ENCODE measurements at regions not wholly inside any gene's neighbourhood (a gene's known extent, or its start where the extent isn't known, plus 50 kb on each side); places are given as distances from the start of the nearest gene placed in this dataset.

- H3K79me1 ChIP-seq (ENCODE audit: low read depth in 1 of 2, low read length in 2 of 2) = no peaks in the 10 kb centered on the region
- H3K4ac ChIP-seq (ENCODE audit: low read depth, low read length) = no peak overlapping the region
- WGBS, 2 experiments (ENCODE audit: extremely low coverage in 2 of 2, insufficient read length in 1 of 2) = no CpG with 5 or more reads among the region's 1 CpG
- H2BK15ac ChIP-seq (ENCODE audit: low read depth, low read length) = no peak overlapping the region
- H3K18ac ChIP-seq (ENCODE audit: low read depth, low read length) = no peak overlapping the region
- no peaks in the 10 kb centered on the region for H3K9me3 ChIP-seq (ENCODE audit: control insufficient read depth, insufficient read depth, low read length)
- BruUV-seq (replicated peaks) = no TSS peak
- H3K9ac ChIP-seq (ENCODE audit: low read depth, low read length) = no peak overlapping the region
- dilution Hi-C loops (cut with HindIII; ENCODE audit: low sequenced_read_pairs, unreplicated experiment) = no loop called here
- in situ Hi-C loops (cut with MboI; ENCODE audit: low sequenced_read_pairs) = no loop called here
- CTCF ChIA-PET = interaction anchor here (0.6 kb wide), 3 partner anchors 47 to 133 kb away, joined by 3 to 4 read pairs (median 3); no protein-coding TSS in a partner anchor
- ATAC-seq (ENCODE audit: low read depth) (no peak; the same call in 1 of the 2 replicates), DNase-seq (peak; percentile 23)
- H2AFZ ChIP-seq (replicated peaks; ENCODE audit: low read length, poor library complexity) = no peak overlapping the region
- no peak overlapping the region for H2BK20ac ChIP-seq (ENCODE audit: low read depth, low read length)
- no peak overlapping the region for H2AK9ac ChIP-seq (replicated peaks; ENCODE audit: low read depth, low read length, poor library complexity)
- H3K4me1 ChIP-seq (ENCODE audit: control insufficient read depth, insufficient read depth, low read length) = no peaks in the 10 kb centered on the region
- no peaks in the 10 kb centered on the region for H3K36me3 ChIP-seq (ENCODE audit: control insufficient read depth, insufficient read depth, low read length)
- H2AK5ac ChIP-seq (ENCODE audit: low read depth, low read length) = no peak overlapping the region
- no peak overlapping the region for H4K5ac ChIP-seq (ENCODE audit: low read depth, low read length)
- H4K20me1 ChIP-seq (ENCODE audit: insufficient read depth, low read length) = no peaks in the 10 kb centered on the region
- TF ChIP-seq, protein P1, sequence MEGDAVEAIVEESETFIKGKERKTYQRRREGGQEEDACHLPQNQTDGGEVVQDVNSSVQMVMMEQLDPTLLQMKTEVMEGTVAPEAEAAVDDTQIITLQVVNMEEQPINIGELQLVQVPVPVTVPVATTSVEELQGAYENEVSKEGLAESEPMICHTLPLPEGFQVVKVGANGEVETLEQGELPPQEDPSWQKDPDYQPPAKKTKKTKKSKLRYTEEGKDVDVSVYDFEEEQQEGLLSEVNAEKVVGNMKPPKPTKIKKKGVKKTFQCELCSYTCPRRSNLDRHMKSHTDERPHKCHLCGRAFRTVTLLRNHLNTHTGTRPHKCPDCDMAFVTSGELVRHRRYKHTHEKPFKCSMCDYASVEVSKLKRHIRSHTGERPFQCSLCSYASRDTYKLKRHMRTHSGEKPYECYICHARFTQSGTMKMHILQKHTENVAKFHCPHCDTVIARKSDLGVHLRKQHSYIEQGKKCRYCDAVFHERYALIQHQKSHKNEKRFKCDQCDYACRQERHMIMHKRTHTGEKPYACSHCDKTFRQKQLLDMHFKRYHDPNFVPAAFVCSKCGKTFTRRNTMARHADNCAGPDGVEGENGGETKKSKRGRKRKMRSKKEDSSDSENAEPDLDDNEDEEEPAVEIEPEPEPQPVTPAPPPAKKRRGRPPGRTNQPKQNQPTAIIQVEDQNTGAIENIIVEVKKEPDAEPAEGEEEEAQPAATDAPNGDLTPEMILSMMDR (conservative IDR thresholded peaks at IDR 0.05; ENCODE audit: low read depth, low read length) = no peak
- TF ChIP-seq NFE2L2 (IDR thresholded peaks at IDR 0.05; ENCODE audit: low read depth, low read length) (no peak), RAD21 (IDR thresholded peaks at IDR 0.05; ENCODE audit: low read length) (no peak), RCOR1 (IDR thresholded peaks at IDR 0.05; ENCODE audit: insufficient replicate concordance, low read length) (no peak), CEBPB (IDR thresholded peaks at IDR 0.05; ENCODE audit: low read depth, low read length) (no peak), RFX5 (IDR thresholded peaks at IDR 0.05; ENCODE audit: low read depth, low read length) (no peak), SMC3 (IDR thresholded peaks at IDR 0.05; ENCODE audit: low read depth, low read length) (no peak), USF2 (IDR thresholded peaks at IDR 0.05; ENCODE audit: low read depth, low read length) (no peak), FOS (IDR thresholded peaks at IDR 0.05; ENCODE audit: low read depth, low read length) (no peak), MAFK (IDR thresholded peaks at IDR 0.05; ENCODE audit: low read depth, low read length) (no peak), POLR2A (IDR thresholded peaks at IDR 0.05; ENCODE audit: low read depth, low read length) (no peak), BHLHE40 (IDR thresholded peaks at IDR 0.05; ENCODE audit: low read depth, low read length) (no peak), MXI1 (IDR thresholded peaks at IDR 0.05; ENCODE audit: borderline replicate concordance, low read depth, low read length) (no peak), MAZ (IDR thresholded peaks at IDR 0.05; ENCODE audit: borderline replicate concordance, low read depth, low read length) (no peak), CHD1 (IDR thresholded peaks at IDR 0.05; ENCODE audit: low read depth, low read length) (no peak)
- TF ChIP-seq, protein P2, sequence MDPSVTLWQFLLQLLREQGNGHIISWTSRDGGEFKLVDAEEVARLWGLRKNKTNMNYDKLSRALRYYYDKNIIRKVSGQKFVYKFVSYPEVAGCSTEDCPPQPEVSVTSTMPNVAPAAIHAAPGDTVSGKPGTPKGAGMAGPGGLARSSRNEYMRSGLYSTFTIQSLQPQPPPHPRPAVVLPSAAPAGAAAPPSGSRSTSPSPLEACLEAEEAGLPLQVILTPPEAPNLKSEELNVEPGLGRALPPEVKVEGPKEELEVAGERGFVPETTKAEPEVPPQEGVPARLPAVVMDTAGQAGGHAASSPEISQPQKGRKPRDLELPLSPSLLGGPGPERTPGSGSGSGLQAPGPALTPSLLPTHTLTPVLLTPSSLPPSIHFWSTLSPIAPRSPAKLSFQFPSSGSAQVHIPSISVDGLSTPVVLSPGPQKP (IDR thresholded peaks at IDR 0.05; ENCODE audit: borderline replicate concordance, low read depth, low read length) = no peak
- H3K23ac ChIP-seq (ENCODE audit: low read depth, low read length) = no peak overlapping the region
- no peaks in the 10 kb centered on the region for H3K27me3 ChIP-seq (ENCODE audit: control insufficient read depth, insufficient read depth, low read length)
- H3K9me1 ChIP-seq (ENCODE audit: insufficient read depth, low read length) = no peaks in the 10 kb centered on the region
- H3K4me3 ChIP-seq (ENCODE audit: insufficient read depth, low read depth, low read length) = no peak overlapping the region
- POLR2A ChIA-PET (ENCODE audit: unreplicated experiment) = no interaction called here
- no peak overlapping the region for H4K91ac ChIP-seq (ENCODE audit: insufficient read depth, low read depth, low read length)
- no peak overlapping the region for H3K14ac ChIP-seq (replicated peaks; ENCODE audit: low read depth, low read length)
- H3K4me2 ChIP-seq (ENCODE audit: low read depth, low read length) = no peak overlapping the region
- H2BK5ac ChIP-seq (ENCODE audit: low read depth, low read length, poor library complexity, severe bottlenecking) = no peak overlapping the region
- no peak overlapping the region for H2BK120ac ChIP-seq (ENCODE audit: low read depth, low read length)
- no peak overlapping the region for H3K56ac ChIP-seq (ENCODE audit: extremely low read depth, insufficient read depth, low read length)
- no peak overlapping the region for H4K8ac ChIP-seq (ENCODE audit: low read depth in 2 of 2, low read length in 2 of 2)
- H3K27ac ChIP-seq (ENCODE audit: insufficient read depth, low read length) = no peak overlapping the region
- intact Hi-C loops (cut with micrococcal nuclease) = no loop called here
These were observed 1066.0 kb upstream of the CELF2 start for GRCh38 chr10:9951481-9952257.

All from IMR-90 (cell line).